ENCODE measurements at regions not wholly inside any gene's neighbourhood (a gene's known extent, or its start where the extent isn't known, plus 50 kb on each side); places are given as distances from the start of the nearest gene placed in this dataset.
A peak's percentile ranks its signal among the peaks of the same experiment; 100 is the strongest.
"Not testable (repeated sequence)": the region's sequence is repeated elsewhere in the genome, so short reads cannot be mapped to it uniquely, and the experiment has no call there.

DNA sequence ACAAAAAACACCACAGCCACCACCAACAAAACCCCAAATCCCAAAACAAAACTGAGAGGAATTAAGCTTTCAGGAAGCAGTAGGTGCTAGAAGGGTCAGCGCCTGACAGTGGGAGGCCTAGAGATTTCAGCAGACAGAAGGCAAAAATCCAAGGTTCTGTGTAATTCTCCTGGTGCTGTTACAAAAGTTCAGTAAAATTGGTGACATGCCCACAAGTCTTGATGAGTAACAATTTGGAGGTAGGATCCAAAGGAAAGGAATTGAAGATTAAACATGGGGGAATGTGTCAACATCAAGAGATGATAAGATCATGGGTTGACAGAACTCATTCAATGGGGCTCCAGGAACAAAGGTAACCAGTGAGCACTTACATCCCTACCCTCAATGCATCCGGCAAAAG, 653.8 kb upstream of the CPEB2 start:
- no peak for TF ChIP-seq CTCF (conservative IDR thresholded peaks at IDR 0.05; ENCODE audit: control insufficient read depth, insufficient read depth, low read depth, low read length)
- DNase-seq (ENCODE audit: low read depth), result peak; percentile 56
- no peak overlapping the region for H3K4me3 ChIP-seq (ENCODE audit: control insufficient read depth, low read depth, low read length)

DNA sequence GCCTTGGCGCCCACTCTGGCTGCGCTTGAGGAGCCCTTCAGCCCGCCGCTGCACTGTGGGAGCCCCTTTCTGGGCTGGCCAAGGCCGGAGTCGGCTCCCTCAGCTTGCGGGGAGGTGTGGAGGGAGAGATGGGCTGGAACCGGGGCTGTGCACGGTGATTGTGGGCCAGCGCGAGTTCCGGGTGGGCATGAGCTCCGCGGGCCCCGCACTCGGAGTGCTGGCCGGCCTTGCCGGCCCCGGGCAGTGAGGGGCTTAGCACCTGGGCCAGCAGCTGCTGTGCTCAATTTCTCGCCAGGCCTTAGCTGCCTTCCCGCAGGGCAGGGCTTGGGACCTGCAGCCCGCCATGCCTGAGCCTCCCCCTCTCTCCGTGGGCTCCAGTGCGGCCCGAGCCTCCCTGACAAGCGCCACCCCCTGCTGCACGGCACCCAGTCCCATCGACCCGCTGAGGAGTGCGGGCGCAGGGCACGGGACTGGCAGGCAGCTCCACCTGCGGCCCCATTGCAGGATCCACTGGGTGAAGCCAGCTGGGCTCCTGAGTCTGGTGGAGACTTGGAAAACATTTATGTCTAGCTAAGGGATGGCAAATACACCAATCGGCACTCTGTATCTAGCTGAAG, 643.6 kb upstream of the CPEB2 start:
- not testable (repeated sequence) for DNase-seq (ENCODE audit: low read depth); H3K4me3 ChIP-seq (ENCODE audit: control insufficient read depth, low read depth, low read length)

DNA sequence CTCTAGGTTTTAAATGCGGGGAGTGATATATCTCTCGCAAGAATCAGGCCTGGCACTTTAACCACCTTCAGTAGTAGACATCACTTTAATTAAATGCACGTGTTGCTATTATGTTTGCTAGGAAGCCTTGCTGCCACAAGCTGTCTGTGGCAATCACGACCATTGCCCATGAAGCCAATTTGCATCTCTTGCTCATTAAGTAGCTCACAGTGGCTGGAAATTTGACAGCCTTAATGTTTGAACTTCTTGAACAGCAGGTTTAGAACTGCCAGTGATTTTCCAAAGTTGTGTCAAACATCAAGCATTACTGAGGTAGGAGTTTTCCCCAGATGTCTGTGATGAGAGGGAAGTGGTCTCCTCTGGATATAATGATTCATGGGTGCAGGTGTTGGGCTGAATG, 642.3 kb upstream of the CPEB2 start:
- DNase-seq (ENCODE audit: low read depth), result no peak
- H3K4me3 ChIP-seq (ENCODE audit: control insufficient read depth, low read depth, low read length), result no peak overlapping the region
- no peak for TF ChIP-seq CTCF (conservative IDR thresholded peaks at IDR 0.05; ENCODE audit: control insufficient read depth, insufficient read depth, low read depth, low read length)

DNA sequence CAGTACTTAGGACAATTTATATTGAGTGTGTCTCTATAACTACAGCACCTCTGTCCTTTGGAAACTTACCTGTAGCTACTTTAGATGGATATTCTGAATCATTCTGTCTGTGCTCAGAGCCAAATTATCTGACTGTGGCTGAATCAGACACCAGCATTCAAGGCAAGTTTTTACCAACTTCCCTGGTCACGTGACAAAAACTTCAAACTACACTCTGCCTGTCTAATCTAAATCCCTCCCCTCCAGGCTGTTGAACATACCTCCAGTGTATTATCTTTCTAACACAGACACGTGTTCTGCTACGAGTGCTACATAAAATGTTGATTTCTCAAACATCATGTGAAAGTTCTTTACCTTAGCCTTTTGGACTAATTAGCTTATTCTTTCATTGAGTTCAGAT, 641.2 kb upstream of the CPEB2 start:
- no peak for DNase-seq (ENCODE audit: low read depth)
- no peak overlapping the region for H3K4me3 ChIP-seq (ENCODE audit: control insufficient read depth, low read depth, low read length)
- no peak for TF ChIP-seq CTCF (conservative IDR thresholded peaks at IDR 0.05; ENCODE audit: control insufficient read depth, insufficient read depth, low read depth, low read length)

DNA sequence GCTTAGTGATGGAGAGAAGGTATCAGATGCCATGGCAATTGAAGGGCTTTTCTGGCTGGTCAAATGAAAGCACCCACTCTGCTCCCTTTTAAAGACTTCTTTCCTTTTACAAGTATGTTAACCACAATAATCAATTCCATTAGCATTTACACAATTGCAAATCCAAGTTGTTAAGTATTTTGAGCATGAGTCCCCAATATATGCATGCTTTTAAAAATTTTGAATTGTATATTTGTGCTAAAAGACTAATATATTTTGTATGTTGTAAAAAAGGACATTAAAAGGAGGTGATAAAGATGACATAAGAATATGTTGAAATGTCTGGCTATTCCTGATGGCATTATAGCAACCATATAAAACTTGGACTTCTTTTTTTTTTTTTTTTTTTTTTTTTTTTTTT, 639.9 kb upstream of the CPEB2 start:
- DNase-seq (ENCODE audit: low read depth), result no peak
- TF ChIP-seq CTCF (conservative IDR thresholded peaks at IDR 0.05; ENCODE audit: control insufficient read depth, insufficient read depth, low read depth, low read length), result no peak
- no peak overlapping the region for H3K4me3 ChIP-seq (ENCODE audit: control insufficient read depth, low read depth, low read length)

GRCh38 chr4:14364953-14365536, 637.2 kb upstream of the CPEB2 start:
- no peak overlapping the region for H3K4me3 ChIP-seq (ENCODE audit: control insufficient read depth, low read depth, low read length)
- no peak for DNase-seq (ENCODE audit: low read depth)
- no peak for TF ChIP-seq CTCF (conservative IDR thresholded peaks at IDR 0.05; ENCODE audit: control insufficient read depth, insufficient read depth, low read depth, low read length)

GRCh38 chr4:14368391-14368790, 633.9 kb upstream of the CPEB2 start:
- H3K4me3 ChIP-seq (ENCODE audit: control insufficient read depth, low read depth, low read length), result no peak overlapping the region
- no peak for DNase-seq (ENCODE audit: low read depth)
- no peak for TF ChIP-seq CTCF (conservative IDR thresholded peaks at IDR 0.05; ENCODE audit: control insufficient read depth, insufficient read depth, low read depth, low read length)

Data from fibroblast of mammary gland (primary cell).